ENCODE measurements at regions not wholly inside any gene's neighbourhood (a gene's known extent, or its start where the extent isn't known, plus 50 kb on each side); places are given as distances from the start of the nearest gene placed in this dataset.

GRCh38 chr1:232250838-232251237 is 379.1 kb downstream of the SIPA1L2 start:
- no peak overlapping the region for H3K4me2 ChIP-seq (ENCODE audit: low read length)
- H3K27me3 ChIP-seq (ENCODE audit: insufficient read depth, low read depth, low read length), result no peaks in the 10 kb centered on the region
- TF ChIP-seq POLR2AphosphoS5 (IDR thresholded peaks at IDR 0.05) (no peak), RAD21 (conservative IDR thresholded peaks at IDR 0.05) (no peak), EP300 (conservative IDR thresholded peaks at IDR 0.05; ENCODE audit: poor library complexity, severe bottlenecking) (no peak), REST (IDR thresholded peaks at IDR 0.05; ENCODE audit: borderline replicate concordance) (no peak), SMC3 (conservative IDR thresholded peaks at IDR 0.05; ENCODE audit: poor library complexity) (no peak), TAF1 (IDR thresholded peaks at IDR 0.05; ENCODE audit: low read depth) (no peak), MXI1 (conservative IDR thresholded peaks at IDR 0.05; ENCODE audit: poor library complexity, severe bottlenecking) (no peak), CTCF (IDR thresholded peaks at IDR 0.05; ENCODE audit: poor library complexity, severe bottlenecking) (no peak), EZH2 (IDR thresholded peaks at IDR 0.05; ENCODE audit: borderline replicate concordance, insufficient read depth, low read length, poor library complexity, severe bottlenecking) (no peak)
- H4K20me1 ChIP-seq (ENCODE audit: insufficient read depth), result no peaks in the 10 kb centered on the region
- H3K27ac ChIP-seq (ENCODE audit: low read length), result no peak overlapping the region
- H3K79me2 ChIP-seq (replicated peaks; ENCODE audit: insufficient read depth, low read length), result no peaks in the 10 kb centered on the region
- H3K9ac ChIP-seq (ENCODE audit: low read length), result no peak overlapping the region
- H2AFZ ChIP-seq (ENCODE audit: low read depth, low read length), result no peak overlapping the region
- H3K4me3 ChIP-seq (ENCODE audit: low read length), result no peak overlapping the region
- H3K9me2 ChIP-seq (ENCODE audit: insufficient read depth, low read length), result no peaks in the 10 kb centered on the region
- H3F3A ChIP-seq (ENCODE audit: insufficient read depth, low read length, poor library complexity, severe bottlenecking), result no peaks in the 10 kb centered on the region
- no peaks in the 10 kb centered on the region for H3K36me3 ChIP-seq (ENCODE audit: insufficient read depth, low read length)
- no peaks in the 10 kb centered on the region for H3K9me3 ChIP-seq (ENCODE audit: low read length)

GRCh38 chr1:232249861-232250777 is 379.8 kb downstream of the SIPA1L2 start:
- H3K4me3 ChIP-seq (ENCODE audit: low read length), result no peak overlapping the region
- no peak overlapping the region for H3K27ac ChIP-seq (ENCODE audit: low read length)
- H4K20me1 ChIP-seq (ENCODE audit: insufficient read depth), result no peaks in the 10 kb centered on the region
- H3F3A ChIP-seq (ENCODE audit: insufficient read depth, low read length, poor library complexity, severe bottlenecking), result no peaks in the 10 kb centered on the region
- no peaks in the 10 kb centered on the region for H3K9me2 ChIP-seq (ENCODE audit: insufficient read depth, low read length)
- H3K9ac ChIP-seq (ENCODE audit: low read length), result no peak overlapping the region
- H3K79me2 ChIP-seq (replicated peaks; ENCODE audit: insufficient read depth, low read length), result no peaks in the 10 kb centered on the region
- no peak overlapping the region for H2AFZ ChIP-seq (ENCODE audit: low read depth, low read length)
- H3K9me3 ChIP-seq (ENCODE audit: low read length), result no peaks in the 10 kb centered on the region
- H3K27me3 ChIP-seq (ENCODE audit: insufficient read depth, low read depth, low read length), result no peaks in the 10 kb centered on the region
- no peak overlapping the region for H3K4me2 ChIP-seq (ENCODE audit: low read length)
- H3K36me3 ChIP-seq (ENCODE audit: insufficient read depth, low read length), result no peaks in the 10 kb centered on the region
- TF ChIP-seq EZH2 (IDR thresholded peaks at IDR 0.05; ENCODE audit: borderline replicate concordance, insufficient read depth, low read length, poor library complexity, severe bottlenecking) (no peak), TAF1 (IDR thresholded peaks at IDR 0.05; ENCODE audit: low read depth) (no peak), CTCF (IDR thresholded peaks at IDR 0.05; ENCODE audit: poor library complexity, severe bottlenecking) (no peak), EP300 (conservative IDR thresholded peaks at IDR 0.05; ENCODE audit: poor library complexity, severe bottlenecking) (no peak), RAD21 (conservative IDR thresholded peaks at IDR 0.05) (no peak), MXI1 (conservative IDR thresholded peaks at IDR 0.05; ENCODE audit: poor library complexity, severe bottlenecking) (no peak), REST (IDR thresholded peaks at IDR 0.05; ENCODE audit: borderline replicate concordance) (no peak), SMC3 (conservative IDR thresholded peaks at IDR 0.05; ENCODE audit: poor library complexity) (no peak), POLR2AphosphoS5 (IDR thresholded peaks at IDR 0.05) (no peak)
